Esophagus squamous epithelium (tissue), 4 donors: ENCODE measurements at regions not wholly inside any gene's neighbourhood (a gene's known extent, or its start where the extent isn't known, plus 50 kb on each side); places are given as distances from the start of the nearest gene placed in this dataset.

Source experiments
- POLR2A ChIP-seq, 4 donors: fragments of 450-650 bp; IDR thresholded peaks; one replicate each; pipeline ENCODE4 v1.6.1; 2017; ENCODE audit warnings: antibody characterized with exemption in 4 of 4, mild to moderate bottlenecking in 4 of 4, moderate library complexity in 3 of 4
- TF ChIP-seq, protein P1 (sequence below), 6 experiments: fragments of 450-650 bp in 4 of 6; fragments of 200-600 bp in 2 of 6; sonication (generic) in 2 of 6; IDR thresholded peaks; one replicate each; pipeline ENCODE4 v1.5.1; 2016 to 2019; ENCODE audit warnings: antibody characterized with exemption in 6 of 6, mild to moderate bottlenecking in 4 of 6, moderate library complexity in 4 of 6

DNA sequence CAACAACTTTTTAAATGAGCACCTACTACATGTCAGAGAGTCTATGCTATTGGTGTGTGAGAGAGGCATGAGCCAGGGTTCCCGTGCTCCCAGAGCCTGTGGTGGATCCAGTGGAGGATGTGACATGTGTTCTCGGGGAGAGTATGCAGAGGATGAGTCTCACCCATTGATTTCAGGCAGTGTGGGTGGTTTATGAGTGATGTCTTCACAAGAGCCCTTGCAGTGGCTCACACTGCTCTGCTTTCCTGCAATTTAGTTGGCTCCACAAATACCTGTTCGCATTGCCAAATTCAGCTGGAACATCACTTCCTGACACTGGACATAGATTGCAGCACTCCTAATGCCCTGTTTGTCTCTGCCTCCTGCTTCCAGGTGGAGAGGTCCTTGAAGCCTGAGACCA, 243.6 kb upstream of the CXCR4 start:
- TF ChIP-seq, protein P1, sequence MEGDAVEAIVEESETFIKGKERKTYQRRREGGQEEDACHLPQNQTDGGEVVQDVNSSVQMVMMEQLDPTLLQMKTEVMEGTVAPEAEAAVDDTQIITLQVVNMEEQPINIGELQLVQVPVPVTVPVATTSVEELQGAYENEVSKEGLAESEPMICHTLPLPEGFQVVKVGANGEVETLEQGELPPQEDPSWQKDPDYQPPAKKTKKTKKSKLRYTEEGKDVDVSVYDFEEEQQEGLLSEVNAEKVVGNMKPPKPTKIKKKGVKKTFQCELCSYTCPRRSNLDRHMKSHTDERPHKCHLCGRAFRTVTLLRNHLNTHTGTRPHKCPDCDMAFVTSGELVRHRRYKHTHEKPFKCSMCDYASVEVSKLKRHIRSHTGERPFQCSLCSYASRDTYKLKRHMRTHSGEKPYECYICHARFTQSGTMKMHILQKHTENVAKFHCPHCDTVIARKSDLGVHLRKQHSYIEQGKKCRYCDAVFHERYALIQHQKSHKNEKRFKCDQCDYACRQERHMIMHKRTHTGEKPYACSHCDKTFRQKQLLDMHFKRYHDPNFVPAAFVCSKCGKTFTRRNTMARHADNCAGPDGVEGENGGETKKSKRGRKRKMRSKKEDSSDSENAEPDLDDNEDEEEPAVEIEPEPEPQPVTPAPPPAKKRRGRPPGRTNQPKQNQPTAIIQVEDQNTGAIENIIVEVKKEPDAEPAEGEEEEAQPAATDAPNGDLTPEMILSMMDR (IDR thresholded peaks at IDR 0.05): no peak
- TF ChIP-seq POLR2A (IDR thresholded peaks at IDR 0.05): no peak
